ENCODE measurements at regions not wholly inside any gene's neighbourhood (a gene's known extent, or its start where the extent isn't known, plus 50 kb on each side); places are given as distances from the start of the nearest gene placed in this dataset.

GRCh38 chr3:107265526-107265925 lies 111.7 kb upstream of the CCDC54 start:
- TF ChIP-seq POLR2A (IDR thresholded peaks at IDR 0.05): no peak
- TF ChIP-seq, protein P1, sequence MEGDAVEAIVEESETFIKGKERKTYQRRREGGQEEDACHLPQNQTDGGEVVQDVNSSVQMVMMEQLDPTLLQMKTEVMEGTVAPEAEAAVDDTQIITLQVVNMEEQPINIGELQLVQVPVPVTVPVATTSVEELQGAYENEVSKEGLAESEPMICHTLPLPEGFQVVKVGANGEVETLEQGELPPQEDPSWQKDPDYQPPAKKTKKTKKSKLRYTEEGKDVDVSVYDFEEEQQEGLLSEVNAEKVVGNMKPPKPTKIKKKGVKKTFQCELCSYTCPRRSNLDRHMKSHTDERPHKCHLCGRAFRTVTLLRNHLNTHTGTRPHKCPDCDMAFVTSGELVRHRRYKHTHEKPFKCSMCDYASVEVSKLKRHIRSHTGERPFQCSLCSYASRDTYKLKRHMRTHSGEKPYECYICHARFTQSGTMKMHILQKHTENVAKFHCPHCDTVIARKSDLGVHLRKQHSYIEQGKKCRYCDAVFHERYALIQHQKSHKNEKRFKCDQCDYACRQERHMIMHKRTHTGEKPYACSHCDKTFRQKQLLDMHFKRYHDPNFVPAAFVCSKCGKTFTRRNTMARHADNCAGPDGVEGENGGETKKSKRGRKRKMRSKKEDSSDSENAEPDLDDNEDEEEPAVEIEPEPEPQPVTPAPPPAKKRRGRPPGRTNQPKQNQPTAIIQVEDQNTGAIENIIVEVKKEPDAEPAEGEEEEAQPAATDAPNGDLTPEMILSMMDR (IDR thresholded peaks at IDR 0.05): no peak
